ENCODE measurements at regions not wholly inside any gene's neighbourhood (a gene's known extent, or its start where the extent isn't known, plus 50 kb on each side); places are given as distances from the start of the nearest gene placed in this dataset.

- TF ChIP-seq JUNB (IDR thresholded peaks at IDR 0.05; ENCODE audit: unreplicated experiment) (no peak), ETS1 (IDR thresholded peaks at IDR 0.05) (no peak), ZNF331 (CRISPR knock-in tag; IDR thresholded peaks at IDR 0.05; ENCODE audit: low read depth) (no peak), CTCF (conservative IDR thresholded peaks at IDR 0.05; ENCODE audit: low read depth in 2 of 2) (no peak), NANOG (IDR thresholded peaks at IDR 0.05; ENCODE audit: borderline replicate concordance) (no peak), REST (IDR thresholded peaks at IDR 0.05; ENCODE audit: unreplicated experiment) (no peak), ZNF462 (CRISPR knock-in tag; IDR thresholded peaks at IDR 0.05) (no peak), POLR2AphosphoS5 (IDR thresholded peaks at IDR 0.05; ENCODE audit: low read depth) (no peak)
- H3K4me1 Mint-ChIP-seq: no peaks in the 10 kb centered on the region
- 0 out of 2 replicates have a peak overlapping the region, but pooled peaks have one; percentile 20 for H2AFZ ChIP-seq
- H3K27me3 ChIP-seq (ENCODE audit: insufficient read depth): no peaks in the 10 kb centered on the region
- DNase-seq (ENCODE audit: low spot score): no peak
- no peaks in the 10 kb centered on the region for H3F3A ChIP-seq (replicated peaks; ENCODE audit: low read depth)
- H4K20me1 ChIP-seq (replicated peaks; ENCODE audit: insufficient read depth): no peaks in the 10 kb centered on the region
- H3K27ac Mint-ChIP-seq: no peak overlapping the region
- H3K27me3 Mint-ChIP-seq (ENCODE audit: insufficient read depth, low read depth, poor library complexity): no peaks in the 10 kb centered on the region
- no peaks in the 10 kb centered on the region for H3K36me3 ChIP-seq (ENCODE audit: insufficient read depth)
- H3K27ac ChIP-seq (ENCODE audit: low read depth): no peak overlapping the region
- no peaks in the 10 kb centered on the region for H3K4me1 ChIP-seq (ENCODE audit: insufficient read depth)
- no peak overlapping the region for H3K4me3 ChIP-seq
- H3K4me3 Mint-ChIP-seq: no peak overlapping the region
- no peak overlapping the region for H3K4me2 ChIP-seq
- no peak for ATAC-seq
- no peaks in the 10 kb centered on the region for H3K79me2 ChIP-seq (replicated peaks; ENCODE audit: insufficient read depth)
- H3K36me3 Mint-ChIP-seq (ENCODE audit: low read depth): no peaks in the 10 kb centered on the region
- H3K9me2 ChIP-seq (ENCODE audit: insufficient read depth): no peaks in the 10 kb centered on the region
- H3K9me3 Mint-ChIP-seq: no peaks in the 10 kb centered on the region
Observed at GRCh38 chr17:71494062-71494855, 626.6 kb upstream of the SOX9 start.

Measured in GM23338 (cell line).